K562 (cell line): ENCODE measurements at regions not wholly inside any gene's neighbourhood (a gene's known extent, or its start where the extent isn't known, plus 50 kb on each side); places are given as distances from the start of the nearest gene placed in this dataset.

Source experiments
- ATAC-seq: fragments of 200-7000 bp; cut with Tn5 transposase; 3 replicates; pipeline ENCODE4 v1.9.1; 2020; ENCODE audit warnings: moderate library complexity
- BruUV-seq: library from RNA; stranded (reverse); fragments of 400-500 nt; replicated peaks from 2 replicates; lab custom pipeline; 2021; lab: Mats Ljungman, UMichigan
- CTCF ChIA-PET: fragments of 300-600 bp; formaldehyde crosslinking; extraction: SDS; loops from one replicate; lab custom pipeline; 2021; ENCODE audit warnings: low intra/inter-chr PET ratio; lab: Yijun Ruan, JAX
- POLR2A ChIA-PET: fragments of 300-600, 350-650 bp; sonication (Branson Sonifier 250); formaldehyde crosslinking; extraction: SDS; loops from one replicate; lab custom pipeline; 2021; ENCODE audit warnings: antibody characterized with exemption, inconsistent platforms; lab: Yijun Ruan, JAX
- DNase-seq, 4 experiments: peaks; one replicate each; pipeline versions ENCODE4 v3.0.0 to v3.0.0-alpha.2; 2011 to 2018; ENCODE audit warnings: low spot score in 3 of 4, mixed read lengths in 3 of 4; ENCODE audit errors: extremely low read depth in 1 of 4
- FAIRE-seq: peaks from 2 replicates; lab custom pipeline; 2011; peaks lifted over from hg19 to GRCh38; lab: Jason Lieb, UNC
- H2AFZ ChIP-seq: 2 replicates; pipeline ENCODE4 v1.6.0; 2011; ENCODE audit warnings: low read depth, low read length, control low read depth, inconsistent platforms
- H3K27ac ChIP-seq: fragments of 200-600 bp; 3 replicates; pipeline ENCODE4 v1.8.0; 2011; ENCODE audit warnings: low read depth, mild to moderate bottlenecking, control low read depth, inconsistent platforms, low read length, moderate library complexity, mixed read lengths; ENCODE audit errors: extremely low read depth
- H3K27me3 ChIP-seq, 2 experiments: fragments of 300-600 bp in 1 of 2; 2 replicates in 1 of 2; 3 replicates in 1 of 2; pipeline versions ENCODE4 v1.6.0 to v1.8.0; 2011; ENCODE audit warnings: inconsistent platforms in 2 of 2, low read length in 2 of 2, mild to moderate bottlenecking in 1 of 2, mixed read lengths in 1 of 2, moderate library complexity in 1 of 2; ENCODE audit not compliant: control insufficient read depth in 2 of 2, insufficient read depth in 2 of 2
- H3K36me3 ChIP-seq: fragments of 300-600 bp; 3 replicates; pipeline ENCODE4 v1.8.0; 2011; ENCODE audit warnings: mild to moderate bottlenecking, low read length, inconsistent platforms; ENCODE audit not compliant: control insufficient read depth, insufficient read depth
- H3K4me1 ChIP-seq, 2 experiments: fragments of 200-600 bp in 1 of 2; replicated peaks in 1 of 2; 2 replicates in 1 of 2; 3 replicates in 1 of 2; pipeline versions ENCODE4 v1.5.1 to v1.8.0; 2011; ENCODE audit warnings: inconsistent platforms in 2 of 2, low read length in 2 of 2, mild to moderate bottlenecking in 1 of 2, mixed read lengths in 1 of 2, moderate library complexity in 1 of 2; ENCODE audit not compliant: control insufficient read depth in 2 of 2, insufficient read depth in 2 of 2
- H3K4me2 ChIP-seq: 2 replicates; pipeline ENCODE4 v1.6.1; 2011; ENCODE audit warnings: low read length, control low read depth, inconsistent platforms, mixed read lengths; ENCODE audit not compliant: insufficient read depth
- H3K4me3 ChIP-seq: fragments of 200-600 bp; sonication (generic), shearing (Covaris generic); 2 replicates; pipeline ENCODE4 v1.5.1; 2016; ENCODE audit warnings: control low read depth, inconsistent platforms
- H3K79me2 ChIP-seq: fragments of 200-600 bp; 3 replicates; pipeline ENCODE4 v1.8.0; 2011; ENCODE audit warnings: low read length, inconsistent platforms; ENCODE audit not compliant: control insufficient read depth, insufficient read depth
- H3K9ac ChIP-seq, 2 experiments: 2 replicates each; pipeline versions ENCODE4 v1.6.0 to v1.6.1; 2011; ENCODE audit warnings: low read depth in 2 of 2, low read length in 2 of 2, control low read depth in 1 of 2, inconsistent platforms in 1 of 2, mild to moderate bottlenecking in 1 of 2, mixed read lengths in 1 of 2; ENCODE audit not compliant: insufficient read depth in 1 of 2
- H3K9me1 ChIP-seq: one replicate; pipeline ENCODE4 v1.6.0; 2011; ENCODE audit warnings: inconsistent platforms, mild to moderate bottlenecking, low read length, moderate library complexity; ENCODE audit not compliant: control insufficient read depth, insufficient read depth
- H3K9me3 ChIP-seq: replicated peaks from 2 replicates; pipeline ENCODE4 v1.5.1; 2011; ENCODE audit warnings: low read depth, low read length, inconsistent platforms; ENCODE audit not compliant: control insufficient read depth, insufficient read depth
- H4K20me1 ChIP-seq: replicated peaks from 2 replicates; pipeline ENCODE4 v1.6.1; 2011; ENCODE audit warnings: low read length, inconsistent platforms, mixed read lengths; ENCODE audit not compliant: control insufficient read depth, insufficient read depth
- ETS1 ChIP-seq: conservative IDR thresholded peaks from 2 replicates; pipeline ENCODE4 v1.6.1; 2011; ENCODE audit warnings: low read depth, mild to moderate bottlenecking, low read length; ENCODE audit not compliant: control insufficient read depth
- JUNB ChIP-seq: fragments of 450-650 bp; formaldehyde crosslinking; conservative IDR thresholded peaks from 2 replicates; pipeline ENCODE4 v1.4.0; 2020; ENCODE audit warnings: mild to moderate bottlenecking
- MAFK ChIP-seq: IDR thresholded peaks from 2 replicates; pipeline ENCODE4 v1.6.1; 2011; ENCODE audit warnings: low read length, improper control_type of control experiment
- OTX1 ChIP-seq: fragments of 450-650 bp; formaldehyde crosslinking; IDR thresholded peaks from 2 replicates; pipeline ENCODE4 v1.4.0; 2022; ENCODE audit warnings: mild to moderate bottlenecking
- POLR2B ChIP-seq: fragments of 450-650 bp; IDR thresholded peaks from 2 replicates; pipeline ENCODE4 v1.6.1; 2018; ENCODE audit warnings: low read depth; ENCODE audit not compliant: partially characterized antibody
- SAP30 ChIP-seq: fragments of 200-600 bp; sonication (generic); IDR thresholded peaks from 2 replicates; pipeline ENCODE4 v1.6.1; 2012; ENCODE audit warnings: borderline replicate concordance, low read depth, mild to moderate bottlenecking, moderate library complexity, low read length, control low read depth, inconsistent platforms; ENCODE audit not compliant: insufficient read depth, poor library complexity, severe bottlenecking
- SMARCC2 ChIP-seq: fragments of 450-650 bp; IDR thresholded peaks from 2 replicates; pipeline ENCODE4 v1.6.1; 2017; ENCODE audit warnings: antibody characterized with exemption, moderate library complexity, mild to moderate bottlenecking, low read depth
- ZBTB2 ChIP-seq: fragments of 450-650 bp; IDR thresholded peaks from 2 replicates; pipeline ENCODE4 v1.6.1; 2016; ENCODE audit warnings: antibody characterized with exemption
- ZFX ChIP-seq: sonication (generic); formaldehyde crosslinking; IDR thresholded peaks from 2 replicates; pipeline ENCODE4 v1.8.0; 2022; ENCODE audit warnings: mild to moderate bottlenecking, missing genetic modification reagents, moderate library complexity
- ZNF431 ChIP-seq: sonication (generic); formaldehyde crosslinking; IDR thresholded peaks from 2 replicates; pipeline ENCODE4 v1.8.0; 2022; ENCODE audit warnings: mild to moderate bottlenecking, missing genetic modification reagents
- ZNF444 ChIP-seq: fragments of 250-450 bp; sonication (Bioruptor Pico); IDR thresholded peaks from 2 replicates; pipeline ENCODE4 v1.4.0; 2020; ENCODE audit warnings: mild to moderate bottlenecking, moderate library complexity
- ZNF583 ChIP-seq: fragments of 250-450 bp; sonication (Bioruptor Pico); IDR thresholded peaks from 2 replicates; pipeline ENCODE4 v1.4.0; 2020
- ZNF830 ChIP-seq: fragments of 250-450 bp; sonication (Bioruptor Pico); IDR thresholded peaks from 2 replicates; pipeline ENCODE4 v1.5.0; 2021; ENCODE audit warnings: mild to moderate bottlenecking
- WGBS: fragments of 100-300 bp; shearing (Covaris generic); methylation state at CpG from one replicate; pipeline ENCODE4 v1.1.6; 2016; ENCODE audit warnings: low coverage, mixed read lengths; ENCODE audit not compliant: insufficient coverage; ENCODE audit errors: missing lambda C conversion rate; 5-methylcytosine and 5-hydroxymethylcytosine counted together
- in situ Hi-C: fragments of 300-500 bp; cut with MboI; formaldehyde crosslinking; loops from 4 replicates; pipeline ENCODE4 v1.15.0; 2018; ENCODE audit warnings: inconsistent platforms, mixed read lengths
- intact Hi-C: fragments of 100-400 bp; cut with micrococcal nuclease; formaldehyde crosslinking; loops from 2 replicates; pipeline ENCODE4 v1.14.2; 2022

GRCh38 chr12:88643685-88644084 lies 63.4 kb upstream of the KITLG start:
- intact Hi-C loops = no loop called here
- no peak overlapping the region for H3K27ac ChIP-seq
- H3K36me3 ChIP-seq = no peaks in the 10 kb centered on the region
- no peaks in the 10 kb centered on the region for H4K20me1 ChIP-seq
- H3K4me3 ChIP-seq = no peak overlapping the region
- no peaks in the 10 kb centered on the region for H3K9me1 ChIP-seq
- CTCF ChIA-PET = no interaction called here
- no peak for ATAC-seq
- H3K79me2 ChIP-seq = no peaks in the 10 kb centered on the region
- TF ChIP-seq ZNF830 (CRISPR knock-in tag) (no peak), ZNF444 (no peak), ZNF583 (no peak), OTX1 (CRISPR knock-in tag) (no peak), MAFK (no peak), JUNB (CRISPR knock-in tag) (no peak), SAP30 (no peak), SMARCC2 (no peak), ZNF431 (CRISPR knock-in tag) (no peak), ETS1 (no peak), POLR2B (no peak), ZFX (CRISPR knock-in tag) (no peak), ZBTB2 (no peak)
- TF ChIP-seq, all 486 proteins: peak for 0
- in situ Hi-C loops = no loop called here
- WGBS = 0% methylated on average over 2 of the region's 2 CpGs
- Histone ChIP-seq H2AFZ (no peak overlapping the region), H3K27me3 (no peaks in the 10 kb centered on the region), H3K4me2 (no peak overlapping the region), H3K9me3 (no peaks in the 10 kb centered on the region), H3K9ac (no peak overlapping the region), H3K4me1 (no peaks in the 10 kb centered on the region)
- FAIRE-seq (no peak), DNase-seq (no peak)
- POLR2A ChIA-PET = no interaction called here
- BruUV-seq = no TSS peak
